ENCODE measurements at regions not wholly inside any gene's neighbourhood (a gene's known extent, or its start where the extent isn't known, plus 50 kb on each side); places are given as distances from the start of the nearest gene placed in this dataset.

DNA sequence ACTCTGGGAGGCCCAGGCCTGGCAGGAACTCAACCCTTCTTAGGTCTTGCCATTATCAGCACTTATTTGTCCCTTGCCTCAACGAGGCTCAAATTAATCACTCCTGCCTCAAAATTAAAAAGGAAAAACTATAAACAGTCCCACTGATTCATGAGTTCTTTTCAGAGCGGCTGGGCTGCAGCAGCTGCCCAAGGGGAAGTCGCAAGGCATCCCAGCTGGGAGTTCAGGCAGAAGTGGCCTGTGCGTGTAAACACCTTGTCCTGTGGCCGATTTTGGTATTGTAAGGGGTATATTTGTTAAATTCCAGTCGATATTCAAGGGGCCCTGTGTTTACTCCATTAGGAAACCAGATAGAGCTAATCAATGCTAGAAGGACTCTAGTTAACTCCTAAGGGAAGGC is 213.9 kb upstream of the CADM1 start:
- no peaks in the 10 kb centered on the region for H4K20me1 ChIP-seq (ENCODE audit: insufficient read depth, low read length)
- H3K36me3 ChIP-seq (ENCODE audit: insufficient read depth, low read length): no peaks in the 10 kb centered on the region
- H3K27ac ChIP-seq (ENCODE audit: low read depth, low read length, poor library complexity, severe bottlenecking): no peak overlapping the region
- H3K9ac ChIP-seq (ENCODE audit: low read length): no peak overlapping the region
- H3K4me3 ChIP-seq (ENCODE audit: low read depth, low read length, poor library complexity, severe bottlenecking): no peak overlapping the region
- H2AFZ ChIP-seq (ENCODE audit: low read length): no peak overlapping the region
- H3F3A ChIP-seq (ENCODE audit: insufficient read depth, low read length): no peaks in the 10 kb centered on the region
- no peaks in the 10 kb centered on the region for H3K79me2 ChIP-seq (ENCODE audit: insufficient read depth, low read length)
- H3K4me1 ChIP-seq (ENCODE audit: insufficient read depth, low read length, severe bottlenecking): no peaks in the 10 kb centered on the region
- H3K9me3 ChIP-seq (ENCODE audit: low read length): no peaks in the 10 kb centered on the region
- no peaks in the 10 kb centered on the region for H3K27me3 ChIP-seq (ENCODE audit: insufficient read depth, low read length)
- no peaks in the 10 kb centered on the region for H3K9me2 ChIP-seq (ENCODE audit: low read depth, low read length)
- no peak overlapping the region for H3K4me2 ChIP-seq (ENCODE audit: low read length)
- TF ChIP-seq EZH2 (IDR thresholded peaks at IDR 0.05; ENCODE audit: borderline replicate concordance, low read length): no peak
- TF ChIP-seq, protein P1, sequence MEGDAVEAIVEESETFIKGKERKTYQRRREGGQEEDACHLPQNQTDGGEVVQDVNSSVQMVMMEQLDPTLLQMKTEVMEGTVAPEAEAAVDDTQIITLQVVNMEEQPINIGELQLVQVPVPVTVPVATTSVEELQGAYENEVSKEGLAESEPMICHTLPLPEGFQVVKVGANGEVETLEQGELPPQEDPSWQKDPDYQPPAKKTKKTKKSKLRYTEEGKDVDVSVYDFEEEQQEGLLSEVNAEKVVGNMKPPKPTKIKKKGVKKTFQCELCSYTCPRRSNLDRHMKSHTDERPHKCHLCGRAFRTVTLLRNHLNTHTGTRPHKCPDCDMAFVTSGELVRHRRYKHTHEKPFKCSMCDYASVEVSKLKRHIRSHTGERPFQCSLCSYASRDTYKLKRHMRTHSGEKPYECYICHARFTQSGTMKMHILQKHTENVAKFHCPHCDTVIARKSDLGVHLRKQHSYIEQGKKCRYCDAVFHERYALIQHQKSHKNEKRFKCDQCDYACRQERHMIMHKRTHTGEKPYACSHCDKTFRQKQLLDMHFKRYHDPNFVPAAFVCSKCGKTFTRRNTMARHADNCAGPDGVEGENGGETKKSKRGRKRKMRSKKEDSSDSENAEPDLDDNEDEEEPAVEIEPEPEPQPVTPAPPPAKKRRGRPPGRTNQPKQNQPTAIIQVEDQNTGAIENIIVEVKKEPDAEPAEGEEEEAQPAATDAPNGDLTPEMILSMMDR (IDR thresholded peaks at IDR 0.05; ENCODE audit: low read length): no peak

GRCh38 chr11:115716601-115717529 is 212.7 kb upstream of the CADM1 start:
- no peak for TF ChIP-seq EZH2 (IDR thresholded peaks at IDR 0.05; ENCODE audit: borderline replicate concordance, low read length)
- TF ChIP-seq, protein P1 (IDR thresholded peaks at IDR 0.05; ENCODE audit: low read length): no peak
- H4K20me1 ChIP-seq (ENCODE audit: insufficient read depth, low read length): no peaks in the 10 kb centered on the region
- H3K79me2 ChIP-seq (ENCODE audit: insufficient read depth, low read length): no peaks in the 10 kb centered on the region
- H3K9me3 ChIP-seq (ENCODE audit: low read length): no peaks in the 10 kb centered on the region
- no peaks in the 10 kb centered on the region for H3F3A ChIP-seq (ENCODE audit: insufficient read depth, low read length)
- H3K9ac ChIP-seq (ENCODE audit: low read length): no peak overlapping the region
- no peak overlapping the region for H2AFZ ChIP-seq (ENCODE audit: low read length)
- no peak overlapping the region for H3K4me2 ChIP-seq (ENCODE audit: low read length)
- H3K4me3 ChIP-seq (ENCODE audit: low read depth, low read length, poor library complexity, severe bottlenecking): no peak overlapping the region
- H3K4me1 ChIP-seq (ENCODE audit: insufficient read depth, low read length, severe bottlenecking): no peaks in the 10 kb centered on the region
- no peaks in the 10 kb centered on the region for H3K9me2 ChIP-seq (ENCODE audit: low read depth, low read length)
- no peak overlapping the region for H3K27ac ChIP-seq (ENCODE audit: low read depth, low read length, poor library complexity, severe bottlenecking)
- no peaks in the 10 kb centered on the region for H3K36me3 ChIP-seq (ENCODE audit: insufficient read depth, low read length)
- H3K27me3 ChIP-seq (ENCODE audit: insufficient read depth, low read length): no peaks in the 10 kb centered on the region

DNA sequence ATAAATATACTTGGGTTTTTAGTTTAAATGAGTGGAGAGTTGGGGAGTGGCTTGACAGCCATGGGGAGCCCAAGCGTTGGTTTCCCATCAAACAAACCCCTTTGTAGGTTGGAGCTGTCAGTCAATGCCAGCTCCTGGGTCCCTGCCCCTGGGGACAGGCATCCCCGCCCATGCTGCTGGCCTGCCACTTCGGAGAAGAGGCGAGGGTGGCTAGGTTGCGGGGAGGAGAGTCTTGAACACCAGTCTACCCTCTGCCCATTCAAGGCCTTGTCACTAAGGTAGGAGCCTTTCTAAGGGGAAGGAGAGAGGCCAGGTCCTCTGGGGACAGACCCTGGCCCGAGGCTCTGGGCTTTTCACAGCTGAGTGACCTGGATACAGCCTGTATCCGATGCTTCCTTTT is 211.9 kb upstream of the CADM1 start:
- H3F3A ChIP-seq (ENCODE audit: insufficient read depth, low read length): no peaks in the 10 kb centered on the region
- TF ChIP-seq EZH2 (IDR thresholded peaks at IDR 0.05; ENCODE audit: borderline replicate concordance, low read length): no peak

More for the DNA sequence above, 211.9 kb upstream of the CADM1 start:
- no peaks in the 10 kb centered on the region for H3K27me3 ChIP-seq (ENCODE audit: insufficient read depth, low read length)
- no peaks in the 10 kb centered on the region for H3K9me2 ChIP-seq (ENCODE audit: low read depth, low read length)
- no peak overlapping the region for H3K4me2 ChIP-seq (ENCODE audit: low read length)
- H3K4me1 ChIP-seq (ENCODE audit: insufficient read depth, low read length, severe bottlenecking): no peaks in the 10 kb centered on the region
- no peaks in the 10 kb centered on the region for H3K36me3 ChIP-seq (ENCODE audit: insufficient read depth, low read length)
- H3K9ac ChIP-seq (ENCODE audit: low read length): no peak overlapping the region
- H3K4me3 ChIP-seq (ENCODE audit: low read depth, low read length, poor library complexity, severe bottlenecking): no peak overlapping the region
- H2AFZ ChIP-seq (ENCODE audit: low read length): no peak overlapping the region
- H3K9me3 ChIP-seq (ENCODE audit: low read length): no peaks in the 10 kb centered on the region
- H3K27ac ChIP-seq (ENCODE audit: low read depth, low read length, poor library complexity, severe bottlenecking): no peak overlapping the region
- no peaks in the 10 kb centered on the region for H4K20me1 ChIP-seq (ENCODE audit: insufficient read depth, low read length)
- no peaks in the 10 kb centered on the region for H3K79me2 ChIP-seq (ENCODE audit: insufficient read depth, low read length)

Measured in OCI-LY1 (cell line).